ENCODE measurements at regions not wholly inside any gene's neighbourhood (a gene's known extent, or its start where the extent isn't known, plus 50 kb on each side); places are given as distances from the start of the nearest gene placed in this dataset.

DNA sequence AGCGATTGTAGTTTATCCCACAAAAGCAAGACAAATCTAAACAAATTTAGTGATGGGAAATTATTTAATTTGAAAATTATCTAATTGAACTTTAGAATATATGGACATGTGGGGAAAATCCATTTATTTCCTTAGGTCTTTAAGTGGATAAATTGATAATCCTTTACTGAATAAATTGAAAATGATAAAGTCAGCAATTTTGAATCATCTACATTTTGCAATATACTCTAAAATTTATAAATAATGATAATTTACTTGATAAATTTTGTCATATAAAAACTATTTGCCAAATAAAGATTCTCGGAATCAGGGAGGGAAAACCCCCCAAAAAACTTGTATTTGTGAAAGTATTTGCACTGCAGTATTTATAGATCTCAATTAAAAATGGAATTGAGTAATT, 875.3 kb upstream of the SLITRK5 start:
- TF ChIP-seq, protein P1, sequence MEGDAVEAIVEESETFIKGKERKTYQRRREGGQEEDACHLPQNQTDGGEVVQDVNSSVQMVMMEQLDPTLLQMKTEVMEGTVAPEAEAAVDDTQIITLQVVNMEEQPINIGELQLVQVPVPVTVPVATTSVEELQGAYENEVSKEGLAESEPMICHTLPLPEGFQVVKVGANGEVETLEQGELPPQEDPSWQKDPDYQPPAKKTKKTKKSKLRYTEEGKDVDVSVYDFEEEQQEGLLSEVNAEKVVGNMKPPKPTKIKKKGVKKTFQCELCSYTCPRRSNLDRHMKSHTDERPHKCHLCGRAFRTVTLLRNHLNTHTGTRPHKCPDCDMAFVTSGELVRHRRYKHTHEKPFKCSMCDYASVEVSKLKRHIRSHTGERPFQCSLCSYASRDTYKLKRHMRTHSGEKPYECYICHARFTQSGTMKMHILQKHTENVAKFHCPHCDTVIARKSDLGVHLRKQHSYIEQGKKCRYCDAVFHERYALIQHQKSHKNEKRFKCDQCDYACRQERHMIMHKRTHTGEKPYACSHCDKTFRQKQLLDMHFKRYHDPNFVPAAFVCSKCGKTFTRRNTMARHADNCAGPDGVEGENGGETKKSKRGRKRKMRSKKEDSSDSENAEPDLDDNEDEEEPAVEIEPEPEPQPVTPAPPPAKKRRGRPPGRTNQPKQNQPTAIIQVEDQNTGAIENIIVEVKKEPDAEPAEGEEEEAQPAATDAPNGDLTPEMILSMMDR (conservative IDR thresholded peaks at IDR 0.05) = no peak
- Histone ChIP-seq H3K4me3 (ENCODE audit: low read length) (no peak overlapping the region), H3K9ac (ENCODE audit: extremely low read depth, low read length, poor library complexity, severe bottlenecking) (no peak overlapping the region), H3K27ac (ENCODE audit: low read depth, low read length) (no peak overlapping the region), H3K36me3 (ENCODE audit: control insufficient read depth, insufficient read depth, low read length) (no peaks in the 10 kb centered on the region), H3K27me3 (ENCODE audit: control insufficient read depth, insufficient read depth, low read length, poor library complexity, severe bottlenecking) (no peaks in the 10 kb centered on the region), H3K9me3 (ENCODE audit: control insufficient read depth, low read length) (peaks cover 14% of the 10 kb centered on the region), H3K4me1 (ENCODE audit: control insufficient read depth, insufficient read depth, low read length) (no peaks in the 10 kb centered on the region)
- Mint-ChIP-seq H3K27ac (no peak overlapping the region), H3K4me3 (no peak overlapping the region), H3K36me3 (ENCODE audit: low read depth) (peaks cover 4% of the 10 kb centered on the region), H3K27me3 (ENCODE audit: insufficient read depth) (no peaks in the 10 kb centered on the region), H3K4me1 (no peaks in the 10 kb centered on the region), H3K9me3 (peaks cover 32% of the 10 kb centered on the region)
- DNase-seq = no peak
- no CpG with 5 or more reads among the region's 2 CpGs for WGBS, 2 experiments (ENCODE audit: insufficient coverage in 1 of 2, insufficient read length in 1 of 2)

DNA sequence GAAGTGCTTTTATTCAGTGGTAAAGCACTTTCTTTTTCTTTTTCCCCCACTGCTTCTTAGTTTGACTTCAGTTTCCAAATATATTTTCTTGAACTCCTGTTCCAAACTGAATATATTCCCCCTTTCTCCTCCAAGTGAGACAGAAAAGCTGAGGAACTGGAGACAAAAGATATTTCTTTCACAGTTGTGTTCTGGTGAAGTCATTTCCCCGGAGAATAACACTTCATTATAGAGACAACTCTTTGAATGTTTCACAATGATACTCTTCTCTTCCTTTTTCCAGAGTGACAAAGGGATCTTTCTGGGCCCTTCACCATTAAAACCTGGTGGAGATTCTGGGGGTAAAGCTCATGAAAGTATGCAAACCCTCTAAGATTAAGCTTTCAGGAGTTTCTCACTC, 860.8 kb upstream of the SLITRK5 start:
- no peak overlapping the region for H3K4me3 ChIP-seq (ENCODE audit: low read length)
- H3K27ac Mint-ChIP-seq = no peak overlapping the region
- 82% methylated on average over 1 of the region's 1 CpG; no CpG with 5 or more reads in 1 of the 2 experiments for WGBS, 2 experiments (ENCODE audit: insufficient coverage in 1 of 2, insufficient read length in 1 of 2)
- H3K27me3 Mint-ChIP-seq (ENCODE audit: insufficient read depth) = no peaks in the 10 kb centered on the region
- no peaks in the 10 kb centered on the region for H3K27me3 ChIP-seq (ENCODE audit: control insufficient read depth, insufficient read depth, low read length, poor library complexity, severe bottlenecking)
- H3K9me3 Mint-ChIP-seq = no peaks in the 10 kb centered on the region
- H3K4me3 Mint-ChIP-seq = no peak overlapping the region
- no peaks in the 10 kb centered on the region for H3K36me3 Mint-ChIP-seq (ENCODE audit: low read depth)
- H3K4me1 ChIP-seq (ENCODE audit: control insufficient read depth, insufficient read depth, low read length) = peaks cover 12% of the 10 kb centered on the region
- DNase-seq = no peak
- no peaks in the 10 kb centered on the region for H3K36me3 ChIP-seq (ENCODE audit: control insufficient read depth, insufficient read depth, low read length)
- no peaks in the 10 kb centered on the region for H3K9me3 ChIP-seq (ENCODE audit: control insufficient read depth, low read length)
- no peak overlapping the region for H3K27ac ChIP-seq (ENCODE audit: low read depth, low read length)
- H3K4me1 Mint-ChIP-seq = peaks cover 19% of the 10 kb centered on the region
- H3K9ac ChIP-seq (ENCODE audit: extremely low read depth, low read length, poor library complexity, severe bottlenecking) = no peak overlapping the region
- TF ChIP-seq, protein P1 (conservative IDR thresholded peaks at IDR 0.05) = no peak

DNA sequence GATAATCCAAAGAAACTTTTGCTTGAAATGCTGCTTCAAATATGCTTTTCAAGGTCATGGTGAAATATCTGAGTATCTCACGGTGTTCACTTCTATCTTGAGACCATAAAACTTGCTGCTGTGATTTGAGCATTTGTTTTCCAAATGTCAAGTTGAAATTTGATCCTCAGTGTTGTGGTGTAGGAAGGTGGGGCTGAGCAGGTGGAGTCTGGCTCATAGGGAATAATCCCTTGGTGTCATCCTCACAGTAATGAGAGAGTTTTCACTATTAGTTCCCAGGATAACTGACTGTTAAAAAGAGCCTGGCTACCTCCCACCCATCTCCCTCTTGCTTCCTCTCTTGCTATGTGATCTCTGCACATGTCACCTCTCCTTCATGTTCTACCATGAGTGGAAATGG, 858.0 kb upstream of the SLITRK5 start:
- Histone ChIP-seq H3K36me3 (ENCODE audit: control insufficient read depth, insufficient read depth, low read length) (no peaks in the 10 kb centered on the region), H3K9ac (ENCODE audit: extremely low read depth, low read length, poor library complexity, severe bottlenecking) (no peak overlapping the region), H3K4me3 (ENCODE audit: low read length) (no peak overlapping the region), H3K9me3 (ENCODE audit: control insufficient read depth, low read length) (no peaks in the 10 kb centered on the region), H3K27me3 (ENCODE audit: control insufficient read depth, insufficient read depth, low read length, poor library complexity, severe bottlenecking) (no peaks in the 10 kb centered on the region), H3K4me1 (ENCODE audit: control insufficient read depth, insufficient read depth, low read length) (peaks cover 7% of the 10 kb centered on the region), H3K27ac (ENCODE audit: low read depth, low read length) (no peak overlapping the region)
- Mint-ChIP-seq H3K27ac (no peak overlapping the region), H3K27me3 (ENCODE audit: insufficient read depth) (no peaks in the 10 kb centered on the region), H3K36me3 (ENCODE audit: low read depth) (no peaks in the 10 kb centered on the region), H3K4me1 (peaks cover 15% of the 10 kb centered on the region), H3K4me3 (no peak overlapping the region), H3K9me3 (no peaks in the 10 kb centered on the region)
- whole genome bisulfite sequencing, 2 experiments (ENCODE audit: insufficient coverage in 1 of 2, insufficient read length in 1 of 2) = 41 to 60% methylated on average over 1 of the region's 1 CpG
- no peak for DNase-seq
- TF ChIP-seq, protein P1 (conservative IDR thresholded peaks at IDR 0.05) = no peak

Measured in endodermal cell (in vitro differentiated cells).